B cell (primary cell): ENCODE measurements at regions not wholly inside any gene's neighbourhood (a gene's known extent, or its start where the extent isn't known, plus 50 kb on each side); places are given as distances from the start of the nearest gene placed in this dataset.
"Not testable (repeated sequence)": the region's sequence is repeated elsewhere in the genome, so short reads cannot be mapped to it uniquely, and the experiment has no call there.

Experiments used
- ATAC-seq: fragments of 200-7000 bp; cut with Tn5 transposase; one replicate; pipeline ENCODE4 v1.10.0; 2021; ENCODE audit warnings: low read depth, mild to moderate bottlenecking, moderate number of reproducible peaks, moderate library complexity
- CTCF ChIA-PET: fragments of 350-600 bp; sonication (Branson Sonifier 250); formaldehyde crosslinking; loops from one replicate; lab custom pipeline; 2021; ENCODE audit warnings: antibody characterized with exemption, inconsistent platforms; lab: Charles Lee
- POLR2A ChIA-PET: fragments of 350-600 bp; sonication (Branson Sonifier 250); formaldehyde crosslinking; loops from one replicate; lab custom pipeline; 2021; ENCODE audit warnings: antibody characterized with exemption; lab: Charles Lee
- DNase-seq: peaks from one replicate; pipeline ENCODE4 v3.0.0; 2013
- H2AFZ ChIP-seq: 2 replicates; pipeline ENCODE4 v1.6.1; 2012; ENCODE audit warnings: mild to moderate bottlenecking, low read depth, low read length; ENCODE audit not compliant: insufficient read depth, poor library complexity, severe bottlenecking
- H3K27ac ChIP-seq, 2 donors: 1 replicate in 1 of 2; 2 replicates in 1 of 2; pipeline ENCODE4 v1.5.1; 2012 to 2013; ENCODE audit warnings: low read length in 2 of 2, mild to moderate bottlenecking in 2 of 2, moderate library complexity in 1 of 2
- H3K27me3 ChIP-seq, 4 experiments: fragments of 200-600 bp in 1 of 4; sonication (generic) in 1 of 4; replicated peaks in 1 of 4; 1 replicate in 2 of 4; 2 replicates in 2 of 4; pipeline versions ENCODE4 v1.6.1 to v1.7.0; 2013 to 2016; ENCODE audit warnings: low read length in 3 of 4, mild to moderate bottlenecking in 2 of 4, mixed read lengths in 1 of 4, moderate library complexity in 1 of 4; ENCODE audit not compliant: insufficient read depth in 4 of 4, control insufficient read depth in 3 of 4; ENCODE audit errors: control extremely low read depth in 1 of 4
- H3K36me3 ChIP-seq, 2 experiments: replicated peaks in 1 of 2; 1 replicate in 1 of 2; 2 replicates in 1 of 2; pipeline versions ENCODE4 v1.6.1 to v1.7.1; 2013; ENCODE audit warnings: low read length in 1 of 2; ENCODE audit not compliant: insufficient read depth in 2 of 2, control insufficient read depth in 1 of 2; ENCODE audit errors: control extremely low read depth in 1 of 2, extremely low read depth in 1 of 2
- H3K4me1 ChIP-seq, 2 donors: fragments of 200-600 bp in 1 of 2; sonication (generic) in 1 of 2; 1 replicate in 1 of 2; 2 replicates in 1 of 2; pipeline versions ENCODE4 v1.5.1 to v1.6.1; 2013 to 2017; ENCODE audit warnings: low read length in 2 of 2; ENCODE audit not compliant: control insufficient read depth in 2 of 2, insufficient read depth in 2 of 2
- H3K4me2 ChIP-seq: replicated peaks from 2 replicates; pipeline ENCODE3; 2012; ENCODE audit warnings: mild to moderate bottlenecking, low read depth, low read length; ENCODE audit not compliant: poor library complexity, severe bottlenecking
- H3K4me3 ChIP-seq, 5 experiments: fragments of 200-600 bp in 1 of 5; sonication (generic) in 1 of 5; 1 replicate in 3 of 5; 2 replicates in 2 of 5; pipeline versions ENCODE4 v1.5.1 to v1.7.0; 2011 to 2016; ENCODE audit warnings: low read length in 4 of 5, mild to moderate bottlenecking in 4 of 5, low read depth in 2 of 5, control low read depth in 1 of 5, moderate library complexity in 1 of 5; ENCODE audit not compliant: insufficient read depth in 1 of 5; ENCODE audit errors: control extremely low read depth in 1 of 5, extremely low read depth in 1 of 5
- H3K79me2 ChIP-seq: fragments of 200-600 bp; sonication (generic); one replicate; pipeline ENCODE4 v1.6.0; 2016; ENCODE audit warnings: low read length; ENCODE audit not compliant: control insufficient read depth, insufficient read depth
- H3K9ac ChIP-seq: fragments of 200-600 bp; sonication (generic); 2 replicates; pipeline ENCODE4 v1.6.1; 2017; ENCODE audit warnings: mild to moderate bottlenecking, low read length, moderate library complexity
- H3K9me3 ChIP-seq, 3 donors: one replicate each; pipeline versions ENCODE4 v1.6.1 to v1.7.1; 2013; ENCODE audit warnings: low read length in 2 of 3; ENCODE audit not compliant: control insufficient read depth in 2 of 3, insufficient read depth in 1 of 3; ENCODE audit errors: control extremely low read depth in 1 of 3
- H4K20me1 ChIP-seq: 2 replicates; pipeline ENCODE4 v1.6.0; 2012; ENCODE audit warnings: mild to moderate bottlenecking, low read length; ENCODE audit not compliant: insufficient read depth, control insufficient read depth, poor library complexity, severe bottlenecking
- H3K27ac Mint-ChIP-seq: one replicate; pipeline ENCODE4 v1.8.0; 2021; ENCODE audit warnings: mixed read lengths
- H3K27me3 Mint-ChIP-seq: one replicate; pipeline ENCODE4 v1.8.0; 2021; ENCODE audit warnings: mixed read lengths
- H3K4me1 Mint-ChIP-seq: one replicate; pipeline ENCODE4 v1.8.0; 2021; ENCODE audit warnings: mixed read lengths
- H3K4me3 Mint-ChIP-seq: one replicate; pipeline ENCODE4 v1.8.0; 2021; ENCODE audit warnings: mixed read lengths
- H3K9me3 Mint-ChIP-seq: one replicate; pipeline ENCODE4 v1.8.0; 2022; ENCODE audit warnings: mixed read lengths; ENCODE audit not compliant: insufficient read depth
- CTCF ChIP-seq: fragments of 200-600 bp; IDR thresholded peaks from one replicate; pipeline ENCODE4 v1.8.0; 2022; ENCODE audit warnings: antibody characterized with exemption, mild to moderate bottlenecking
- EZH2 ChIP-seq: IDR thresholded peaks from 2 replicates; pipeline ENCODE4 v1.6.1; 2012; ENCODE audit warnings: borderline replicate concordance, low read depth, mild to moderate bottlenecking, moderate library complexity, low read length; ENCODE audit not compliant: insufficient read depth, poor library complexity, severe bottlenecking
- WGBS: methylation state at CpG from one replicate; pipeline ENCODE4 v1.1.5; 2013; ENCODE audit warnings: missing lambda C conversion rate; ENCODE audit not compliant: insufficient coverage; 5-methylcytosine and 5-hydroxymethylcytosine counted together
- intact Hi-C: fragments of 100-400 bp; cut with micrococcal nuclease; formaldehyde crosslinking; loops from one replicate; pipeline ENCODE4 v1.10.0; 2022

DNA sequence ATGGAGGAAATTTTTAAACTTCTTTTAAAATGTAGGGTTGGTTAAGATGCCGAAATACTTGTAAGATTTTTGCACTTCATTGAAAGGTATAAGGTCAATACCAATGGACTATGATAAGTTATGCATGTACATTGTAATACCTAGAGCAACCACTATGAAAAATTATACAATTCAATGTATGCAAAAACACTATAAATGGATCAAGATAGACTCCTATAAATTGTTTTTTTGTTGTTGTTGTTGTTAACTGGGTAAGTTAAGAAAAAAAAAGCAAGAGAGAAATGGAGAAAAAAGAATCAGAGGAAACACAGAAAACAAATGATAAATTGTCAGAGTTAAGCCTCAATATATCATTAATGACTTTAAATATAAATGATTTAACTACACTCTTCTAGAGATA, 421.2 kb downstream of the TMEM182 start:
- no CpG with 5 or more reads among the region's 1 CpG for WGBS
- intact Hi-C loops = no loop called here
- no peak overlapping the region for H3K4me2 ChIP-seq
- H3K9me3 ChIP-seq = peaks cover 0 to 8% (median 0%) of the 10 kb centered on the region in 3 donors
- Mint-ChIP-seq H3K27ac (no peak overlapping the region), H3K27me3 (no peaks in the 10 kb centered on the region), H3K9me3 (peaks cover 2% of the 10 kb centered on the region), H3K4me3 (no peak overlapping the region), H3K4me1 (no peaks in the 10 kb centered on the region)
- H4K20me1 ChIP-seq = no peaks in the 10 kb centered on the region
- no peak overlapping the region for H3K4me3 ChIP-seq
- no peak overlapping the region for H3K9ac ChIP-seq
- no peaks in the 10 kb centered on the region for H3K27me3 ChIP-seq
- TF ChIP-seq CTCF (no peak), EZH2 (no peak)
- CTCF ChIA-PET = no interaction called here
- no peaks in the 10 kb centered on the region for H3K36me3 ChIP-seq
- POLR2A ChIA-PET = no interaction called here
- no peak for ATAC-seq
- DNase-seq = no peak
- no peak overlapping the region for H2AFZ ChIP-seq
- no peak overlapping the region for H3K27ac ChIP-seq
- H3K79me2 ChIP-seq = no peaks in the 10 kb centered on the region
- no peaks in the 10 kb centered on the region for H3K4me1 ChIP-seq

- H3K9me3 Mint-ChIP-seq = peaks cover 4% of the 10 kb centered on the region
- no peak overlapping the region for H3K4me2 ChIP-seq
- H3K9me3 ChIP-seq = peaks cover 0 to 8% (median 1%) of the 10 kb centered on the region in 3 donors
- no peaks in the 10 kb centered on the region for H3K79me2 ChIP-seq
- POLR2A ChIA-PET = no interaction called here
- H2AFZ ChIP-seq = no peak overlapping the region
- H3K4me1 ChIP-seq = no peaks in the 10 kb centered on the region
- H3K27ac ChIP-seq = no peak overlapping the region
- CTCF ChIA-PET = no interaction called here
- no peaks in the 10 kb centered on the region for H3K27me3 ChIP-seq
- no CpG with 5 or more reads among the region's 3 CpGs for WGBS
- intact Hi-C loops = no loop called here
- ATAC-seq (no peak), DNase-seq (no peak)
- H3K9ac ChIP-seq = no peak overlapping the region
- H3K4me1 Mint-ChIP-seq = no peaks in the 10 kb centered on the region
- no peak overlapping the region for H3K4me3 ChIP-seq
- no peaks in the 10 kb centered on the region for H4K20me1 ChIP-seq
- H3K27me3 Mint-ChIP-seq = no peaks in the 10 kb centered on the region
- no peak overlapping the region for H3K27ac Mint-ChIP-seq
- H3K36me3 ChIP-seq = no peaks in the 10 kb centered on the region
- TF ChIP-seq EZH2 (no peak), CTCF (no peak)
- H3K4me3 Mint-ChIP-seq = no peak overlapping the region
Measured at GRCh38 chr2:103196802-103197201, 435.0 kb downstream of the TMEM182 start.

DNA sequence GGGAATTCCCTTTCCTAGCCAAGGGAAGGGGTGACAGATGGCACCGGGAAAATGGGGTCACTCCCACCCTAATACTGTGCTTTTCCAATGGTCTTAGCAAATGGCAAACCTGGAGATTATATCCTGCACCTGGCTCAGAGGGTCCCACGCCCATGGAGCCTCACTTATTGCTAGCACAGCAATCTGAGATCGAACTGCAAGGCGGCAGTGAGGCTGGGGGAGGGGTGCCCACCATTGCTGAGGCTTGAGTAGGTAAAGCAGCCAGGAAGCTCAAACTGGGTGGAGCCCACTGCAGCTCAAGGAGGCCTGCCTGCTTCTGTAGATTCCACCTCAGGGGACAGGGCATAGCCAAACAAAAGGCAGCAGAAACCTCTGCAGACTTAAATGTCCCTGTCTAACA, 438.9 kb downstream of the TMEM182 start:
- H4K20me1 ChIP-seq, DNase-seq, H3K9me3 Mint-ChIP-seq, H3K4me1 Mint-ChIP-seq, H3K27ac Mint-ChIP-seq, H3K4me3 Mint-ChIP-seq, H3K79me2 ChIP-seq, H3K4me2 ChIP-seq, CTCF ChIA-PET, H3K4me3 ChIP-seq, H3K4me1 ChIP-seq, H3K27me3 Mint-ChIP-seq, H2AFZ ChIP-seq, H3K27me3 ChIP-seq, H3K9ac ChIP-seq, POLR2A ChIA-PET, ATAC-seq, H3K9me3 ChIP-seq, H3K36me3 ChIP-seq, H3K27ac ChIP-seq, intact Hi-C loops: not testable (repeated sequence)
- 76% methylated on average over 4 of the region's 4 CpGs for WGBS
